ENCODE measurements at regions not wholly inside any gene's neighbourhood (a gene's known extent, or its start where the extent isn't known, plus 50 kb on each side); places are given as distances from the start of the nearest gene placed in this dataset.

DNA sequence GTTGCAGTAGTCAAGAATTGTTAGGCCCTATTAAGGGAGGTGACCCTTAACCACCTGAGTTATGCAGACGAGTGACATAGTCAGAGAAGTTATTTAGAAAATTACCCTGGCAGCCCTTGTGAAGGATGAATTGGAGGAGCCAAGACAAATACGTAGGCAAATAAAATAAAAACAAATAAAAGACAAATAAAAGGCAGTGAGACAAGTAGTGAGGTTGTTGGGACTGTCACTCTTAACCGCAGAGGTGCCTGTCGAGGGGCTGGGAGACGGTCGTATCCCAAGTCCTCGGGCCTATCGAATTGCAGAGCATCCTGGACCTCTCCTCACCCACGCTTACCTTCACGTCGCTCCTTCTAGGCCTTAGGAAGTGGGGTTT, 58.0 kb upstream of the ZC4H2 start:
- FAIRE-seq (no peak), DNase-seq (ENCODE audit: low read depth in 1 of 2, low spot score in 2 of 2) (no peak)
- Histone ChIP-seq H3K4ac (replicated peaks; ENCODE audit: insufficient read length, low read depth, low read length) (no peak overlapping the region), H3K79me1 (ENCODE audit: low read depth, low read length) (no peaks in the 10 kb centered on the region), H3K4me1 (replicated peaks in 1 of 4; ENCODE audit: control insufficient read depth in 3 of 4, insufficient read depth in 4 of 4, low read length in 3 of 4) (no peaks in the 10 kb centered on the region; a peak in 1 of 7 replicates), H3K4me2 (ENCODE audit: insufficient read depth in 1 of 2, low read depth in 2 of 2, low read length in 2 of 2) (peak overlapping the region; percentile 78 to 83), H4K20me1 (replicated peaks in 1 of 2; ENCODE audit: control insufficient read depth in 1 of 2, insufficient read depth in 2 of 2, low read length in 2 of 2) (no peaks in the 10 kb centered on the region), H3K23me2 (ENCODE audit: low read depth, low read length) (peaks cover 2% of the 10 kb centered on the region; the same call in 1 of the 2 replicates), H2AK5ac (ENCODE audit: low read depth, low read length) (no peak overlapping the region), H3K14ac (ENCODE audit: insufficient read length) (no peak overlapping the region), H3K18ac (ENCODE audit: extremely low read depth, low read length) (peak overlapping the region; percentile 60; the same call in 1 of the 2 replicates), H4K5ac (ENCODE audit: insufficient read length, low read depth, low read length) (no peak overlapping the region), H3K36me3 (ENCODE audit: control insufficient read depth in 2 of 4, insufficient read depth in 4 of 4, low read length in 3 of 4) (no peaks in the 10 kb centered on the region), H3K4me3 (ENCODE audit: extremely low read depth in 1 of 4, insufficient read depth in 2 of 4, low read depth in 3 of 4, low read length in 4 of 4) (peak overlapping the region; percentile 42 to 77 (median 58); a peak in 7 of 8 replicates), H4K8ac (ENCODE audit: extremely low read depth, insufficient read depth, low read length) (no peak overlapping the region; the same call in 1 of the 2 replicates), H2BK5ac (ENCODE audit: low read depth, low read length) (no peak overlapping the region), H2BK15ac (ENCODE audit: low read length) (no peak overlapping the region), H2BK120ac (replicated peaks; ENCODE audit: low read depth, low read length) (no peak overlapping the region), H2BK12ac (ENCODE audit: low read depth, low read length) (no peak overlapping the region), H3K56ac (replicated peaks; ENCODE audit: insufficient read length, low read depth, low read length) (no peak overlapping the region), H3K23ac (ENCODE audit: insufficient read length) (no peak overlapping the region), H2BK20ac (ENCODE audit: low read length) (no peak overlapping the region), H3K9ac (replicated peaks in 1 of 4; ENCODE audit: extremely low read depth in 1 of 4, low read depth in 3 of 4, low read length in 3 of 4) (peak overlapping the region in 1 of 4 experiments; percentile 25; a peak in 2 of 7 replicates), H3K27me3 (replicated peaks in 1 of 4; ENCODE audit: control insufficient read depth in 3 of 4, extremely low read depth in 1 of 4, insufficient read depth in 3 of 4, low read length in 3 of 4) (no peaks in the 10 kb centered on the region), H4K91ac (replicated peaks; ENCODE audit: insufficient read length, low read length) (no peak overlapping the region), H3K9me3 (ENCODE audit: insufficient read depth in 2 of 2, low read depth in 1 of 2, low read length in 1 of 2) (no peaks in the 10 kb centered on the region), H3K27ac (ENCODE audit: low read depth, low read length) (no peak overlapping the region), H2AFZ (ENCODE audit: low read length) (peak overlapping the region; percentile 97), H3K79me2 (ENCODE audit: control insufficient read depth in 1 of 2, insufficient read depth in 2 of 2, low read length in 2 of 2) (no peaks in the 10 kb centered on the region)
- CTCF ChIA-PET (ENCODE audit: partially characterized antibody): interaction anchor here (0.6 to 1.8 kb wide), 6 partner anchors 13 to 495 kb away, joined by 3 to 6 read pairs (median 3); no protein-coding TSS in a partner anchor
- POLR2A ChIA-PET (ENCODE audit: partially characterized antibody): interaction anchor here (1.2 to 1.5 kb wide), 3 partner anchors 58 to 429 kb away, joined by 3 to 10 read pairs (median 5); partner anchors contain the start of gene ZC4H2
- WGBS, 2 experiments (ENCODE audit: extremely low coverage in 1 of 2, insufficient coverage in 1 of 2, insufficient read length in 1 of 2, insufficient replicate concordance in 2 of 2, low coverage in 1 of 2, low lambda C conversion rate in 2 of 2, missing lambda C conversion rate in 1 of 2): 29% methylated on average over 9 of the region's 11 CpGs; no CpG with 5 or more reads in 1 of the 2 experiments
- TF ChIP-seq CBX8 (IDR thresholded peaks at IDR 0.05; ENCODE audit: borderline replicate concordance, low read depth, low read length) (no peak), EZH2 (IDR thresholded peaks at IDR 0.05; ENCODE audit: low read depth, low read length, severe bottlenecking) (no peak), SIX5 (IDR thresholded peaks at IDR 0.05; ENCODE audit: low read depth, low read length) (no peak), CHD1 (IDR thresholded peaks at IDR 0.05; ENCODE audit: low read depth, low read length) (no peak), RXRA (IDR thresholded peaks at IDR 0.05; ENCODE audit: insufficient read depth, low read depth, low read length) (no peak), SIRT6 (IDR thresholded peaks at IDR 0.05; ENCODE audit: low read length) (no peak)
- TF ChIP-seq, protein P1, sequence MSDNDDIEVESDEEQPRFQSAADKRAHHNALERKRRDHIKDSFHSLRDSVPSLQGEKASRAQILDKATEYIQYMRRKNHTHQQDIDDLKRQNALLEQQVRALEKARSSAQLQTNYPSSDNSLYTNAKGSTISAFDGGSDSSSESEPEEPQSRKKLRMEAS (IDR thresholded peaks at IDR 0.05): no peak
